ENCODE measurements at regions not wholly inside any gene's neighbourhood (a gene's known extent, or its start where the extent isn't known, plus 50 kb on each side); places are given as distances from the start of the nearest gene placed in this dataset.

DNA sequence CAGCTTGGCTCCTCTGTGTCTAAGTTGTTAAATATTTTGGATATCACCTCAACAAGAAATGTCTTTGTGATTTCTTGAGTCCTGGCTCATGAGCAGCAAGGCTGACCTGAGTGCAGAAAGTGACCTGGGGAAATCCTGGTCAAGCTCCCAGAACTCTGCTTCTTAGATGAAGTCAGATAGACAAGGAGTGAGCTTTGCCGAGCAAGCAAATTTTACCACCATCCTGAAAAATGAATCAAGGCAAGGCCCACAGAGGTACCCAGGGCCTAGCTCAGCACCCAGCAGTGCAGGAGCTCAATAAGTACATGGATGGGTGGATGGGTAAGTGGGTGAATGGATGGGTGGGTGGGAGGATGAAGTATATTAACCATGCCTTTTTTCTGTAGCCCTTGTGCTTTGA is 291.8 kb downstream of the UACA start:
- TF ChIP-seq, protein P1, sequence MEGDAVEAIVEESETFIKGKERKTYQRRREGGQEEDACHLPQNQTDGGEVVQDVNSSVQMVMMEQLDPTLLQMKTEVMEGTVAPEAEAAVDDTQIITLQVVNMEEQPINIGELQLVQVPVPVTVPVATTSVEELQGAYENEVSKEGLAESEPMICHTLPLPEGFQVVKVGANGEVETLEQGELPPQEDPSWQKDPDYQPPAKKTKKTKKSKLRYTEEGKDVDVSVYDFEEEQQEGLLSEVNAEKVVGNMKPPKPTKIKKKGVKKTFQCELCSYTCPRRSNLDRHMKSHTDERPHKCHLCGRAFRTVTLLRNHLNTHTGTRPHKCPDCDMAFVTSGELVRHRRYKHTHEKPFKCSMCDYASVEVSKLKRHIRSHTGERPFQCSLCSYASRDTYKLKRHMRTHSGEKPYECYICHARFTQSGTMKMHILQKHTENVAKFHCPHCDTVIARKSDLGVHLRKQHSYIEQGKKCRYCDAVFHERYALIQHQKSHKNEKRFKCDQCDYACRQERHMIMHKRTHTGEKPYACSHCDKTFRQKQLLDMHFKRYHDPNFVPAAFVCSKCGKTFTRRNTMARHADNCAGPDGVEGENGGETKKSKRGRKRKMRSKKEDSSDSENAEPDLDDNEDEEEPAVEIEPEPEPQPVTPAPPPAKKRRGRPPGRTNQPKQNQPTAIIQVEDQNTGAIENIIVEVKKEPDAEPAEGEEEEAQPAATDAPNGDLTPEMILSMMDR (conservative IDR thresholded peaks at IDR 0.05 in 1 of 2, IDR thresholded peaks at IDR 0.05 in 1 of 2; ENCODE audit: low read depth in 1 of 2, low read length in 2 of 2) = no peak
- no peak for TF ChIP-seq EZH2 (IDR thresholded peaks at IDR 0.05; ENCODE audit: low read length, missing control alignments)
